ENCODE measurements at regions not wholly inside any gene's neighbourhood (a gene's known extent, or its start where the extent isn't known, plus 50 kb on each side); places are given as distances from the start of the nearest gene placed in this dataset.

DNA sequence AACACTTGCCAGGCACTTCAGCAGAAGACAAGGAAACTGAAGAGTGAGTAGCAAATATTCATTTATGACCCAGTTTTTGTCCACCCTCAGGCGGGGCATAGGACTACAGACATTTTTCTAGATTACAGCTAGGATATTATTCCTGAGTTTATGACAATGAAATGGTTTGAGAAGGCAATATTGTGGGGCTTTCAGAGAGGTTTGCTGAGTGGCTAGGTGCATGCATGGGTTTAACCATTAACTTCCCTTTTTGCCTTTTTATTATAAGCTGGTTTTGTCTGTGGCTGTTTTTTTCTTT lies 104.0 kb upstream of the BCAT1 start:
- TF ChIP-seq CTCF (IDR thresholded peaks at IDR 0.05) (no peak), POLR2A (IDR thresholded peaks at IDR 0.05) (no peak)

All from right lobe of liver (tissue), 4 donors.